PC-3 (cell line): ENCODE measurements at regions not wholly inside any gene's neighbourhood (a gene's known extent, or its start where the extent isn't known, plus 50 kb on each side); places are given as distances from the start of the nearest gene placed in this dataset.

Experiments used
- ATAC-seq: fragments of 200-7000 bp; cut with Tn5 transposase; 2 replicates; pipeline ENCODE4 v1.9.1; 2020; ENCODE audit warnings: mild to moderate bottlenecking, moderate library complexity
- BruUV-seq: library from RNA; stranded (reverse); fragments of 400-500 nt; replicated peaks from 2 replicates; lab custom pipeline; 2021; lab: Mats Ljungman, UMichigan
- CTCF ChIA-PET: fragments of 300-600 bp; sonication (Branson Sonifier 250); formaldehyde crosslinking; loops from one replicate; lab custom pipeline; 2022; ENCODE audit warnings: antibody characterized with exemption; lab: Charles Lee
- POLR2A ChIA-PET: fragments of 300-600 bp; sonication (Branson Sonifier 250); formaldehyde crosslinking; loops from one replicate; lab custom pipeline; 2022; ENCODE audit warnings: antibody characterized with exemption; ENCODE audit not compliant: unreplicated experiment; lab: Charles Lee
- DNase-seq: peaks from one replicate; pipeline ENCODE4 v3.0.0-alpha.2; 2015
- H2AFZ ChIP-seq: fragments of 300-600 bp; sonication (generic); 2 replicates; pipeline ENCODE4 v1.6.0; 2016; ENCODE audit warnings: antibody characterized with exemption, low read length
- H3F3A ChIP-seq: fragments of 300-600 bp; sonication (generic); one replicate; pipeline ENCODE4 v1.6.0; 2017; ENCODE audit warnings: antibody characterized with exemption, low read length, control low read depth, mild to moderate bottlenecking; ENCODE audit not compliant: unreplicated experiment
- H3K27ac ChIP-seq: fragments of 300-600 bp; sonication (generic); 2 replicates; pipeline ENCODE4 v1.5.1; 2016; ENCODE audit warnings: mild to moderate bottlenecking, low read length
- H3K27me3 ChIP-seq: fragments of 300-600 bp; sonication (generic); 2 replicates; pipeline ENCODE4 v1.6.1; 2016; ENCODE audit warnings: low read length, mixed read lengths
- H3K36me3 ChIP-seq: fragments of 300-600 bp; sonication (generic); 2 replicates; pipeline ENCODE4 v1.6.1; 2016; ENCODE audit warnings: low read depth, mixed run types, low read length, mixed read lengths
- H3K4me1 ChIP-seq: fragments of 300-600 bp; sonication (generic); 2 replicates; pipeline ENCODE4 v1.5.1; 2016; ENCODE audit warnings: low read length; ENCODE audit not compliant: insufficient read depth
- H3K4me2 ChIP-seq: fragments of 300-600 bp; sonication (generic); 2 replicates; pipeline ENCODE4 v1.6.0; 2016; ENCODE audit warnings: low read length
- H3K4me3 ChIP-seq: fragments of 300-600 bp; sonication (generic); 2 replicates; pipeline ENCODE4 v1.5.1; 2016; ENCODE audit warnings: mild to moderate bottlenecking, low read length, mixed read lengths
- H3K79me2 ChIP-seq: fragments of 300-600 bp; sonication (generic); 2 replicates; pipeline ENCODE4 v1.6.1; 2017; ENCODE audit warnings: low read length, mixed read lengths
- H3K9ac ChIP-seq: fragments of 300-600 bp; sonication (generic); 2 replicates; pipeline ENCODE4 v1.6.0; 2016; ENCODE audit warnings: mild to moderate bottlenecking, low read length
- H3K9me2 ChIP-seq: fragments of 300-600 bp; sonication (generic); replicated peaks from 2 replicates; pipeline ENCODE4 v1.6.1; 2016; ENCODE audit warnings: mixed run types, low read length, mixed read lengths
- H3K9me3 ChIP-seq: fragments of 300-600 bp; sonication (generic); 2 replicates; pipeline ENCODE4 v1.6.1; 2016; ENCODE audit warnings: low read length, mixed read lengths
- H4K20me1 ChIP-seq: fragments of 300-600 bp; sonication (generic); 2 replicates; pipeline ENCODE4 v1.6.1; 2016; ENCODE audit warnings: low read length, mixed read lengths
- CTCF ChIP-seq: fragments of 300-600 bp; sonication (generic); conservative IDR thresholded peaks from 2 replicates; pipeline ENCODE4 v1.5.1; 2017; ENCODE audit warnings: antibody characterized with exemption, low read depth, mild to moderate bottlenecking, low read length
- EZH2 ChIP-seq: fragments of 300-600 bp; sonication (generic); IDR thresholded peaks from one replicate; pipeline ENCODE4 v1.6.1; 2017; ENCODE audit warnings: antibody characterized with exemption, mild to moderate bottlenecking, low read length; ENCODE audit not compliant: unreplicated experiment
- EZH2phosphoT487 ChIP-seq: fragments of 300-600 bp; sonication (generic); IDR thresholded peaks from 2 replicates; pipeline ENCODE4 v1.6.1; 2018; ENCODE audit warnings: mild to moderate bottlenecking, antibody characterized with exemption, low read length, borderline replicate concordance
- intact Hi-C: fragments of 100-400 bp; cut with micrococcal nuclease; formaldehyde crosslinking; loops from 2 replicates; pipeline ENCODE4 v1.9.0; 2023

DNA sequence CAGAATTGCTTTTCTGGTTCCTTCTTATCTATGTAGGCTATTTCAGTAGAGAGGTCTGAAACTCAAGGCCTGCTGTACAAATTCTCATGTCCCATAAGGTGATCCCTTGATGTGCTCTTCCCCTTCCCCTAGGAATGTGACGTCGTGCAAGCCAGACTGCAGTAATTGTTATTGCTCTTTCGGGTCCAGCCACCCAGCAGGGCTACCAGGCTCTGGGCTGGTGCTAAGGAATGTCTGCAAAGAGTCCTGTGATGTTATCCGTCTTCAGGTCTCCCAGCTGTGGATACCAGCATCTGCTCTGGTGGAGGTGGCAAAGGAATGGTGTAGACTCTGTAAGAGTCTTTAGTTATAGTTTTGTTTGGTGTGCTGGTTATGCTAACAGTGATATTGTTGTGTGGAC is 378.7 kb downstream of the C4orf33 start:
- BruUV-seq = no TSS peak
- Histone ChIP-seq H3K27ac (no peak overlapping the region), H3K4me2 (no peak overlapping the region), H4K20me1 (no peaks in the 10 kb centered on the region), H3K9me3 (no peaks in the 10 kb centered on the region), H3K4me3 (no peak overlapping the region), H3K79me2 (no peaks in the 10 kb centered on the region), H3K9ac (no peak overlapping the region), H3K4me1 (no peaks in the 10 kb centered on the region), H3K9me2 (no peaks in the 10 kb centered on the region), H3K36me3 (no peaks in the 10 kb centered on the region), H3K27me3 (no peaks in the 10 kb centered on the region), H2AFZ (no peak overlapping the region), H3F3A (no peaks in the 10 kb centered on the region)
- DNase-seq = no peak
- no peak for ATAC-seq
- ChIA-PET POLR2A (no interaction called here), CTCF (no interaction called here)
- TF ChIP-seq CTCF (no peak), EZH2phosphoT487 (no peak), EZH2 (no peak)
- intact Hi-C loops = no loop called here

GRCh38 chr4:129481107-129481506 is 385.2 kb downstream of the C4orf33 start:
- no peak for DNase-seq
- H3K79me2 ChIP-seq = no peaks in the 10 kb centered on the region
- ATAC-seq = no peak
- H3K9me3 ChIP-seq = no peaks in the 10 kb centered on the region
- H3K27me3 ChIP-seq = no peaks in the 10 kb centered on the region
- H3F3A ChIP-seq = no peaks in the 10 kb centered on the region
- no peaks in the 10 kb centered on the region for H3K9me2 ChIP-seq
- no peaks in the 10 kb centered on the region for H3K4me1 ChIP-seq
- H3K4me3 ChIP-seq = no peak overlapping the region
- no peaks in the 10 kb centered on the region for H3K36me3 ChIP-seq
- H2AFZ ChIP-seq = no peak overlapping the region
- no peak overlapping the region for H3K27ac ChIP-seq
- no peak for TF ChIP-seq EZH2
- no peak for TF ChIP-seq CTCF
- no peak for TF ChIP-seq EZH2phosphoT487
- intact Hi-C loops = no loop called here
- CTCF ChIA-PET = no interaction called here
- no peak overlapping the region for H3K9ac ChIP-seq
- BruUV-seq = no TSS peak
- no peaks in the 10 kb centered on the region for H4K20me1 ChIP-seq
- no peak overlapping the region for H3K4me2 ChIP-seq
- POLR2A ChIA-PET = no interaction called here

- H3K4me1 ChIP-seq = peaks cover 6% of the 10 kb centered on the region; the same call in 1 of the 2 replicates
- ATAC-seq (no peak), DNase-seq (no peak)
- no peak overlapping the region for H2AFZ ChIP-seq
- H3K27ac ChIP-seq = no peak overlapping the region
- no peak overlapping the region for H3K4me2 ChIP-seq
- CTCF ChIA-PET = no interaction called here
- H4K20me1 ChIP-seq = no peaks in the 10 kb centered on the region
- H3F3A ChIP-seq = no peaks in the 10 kb centered on the region
- H3K4me3 ChIP-seq = no peak overlapping the region
- H3K9me3 ChIP-seq = no peaks in the 10 kb centered on the region
- no peak overlapping the region for H3K9ac ChIP-seq
- H3K36me3 ChIP-seq = no peaks in the 10 kb centered on the region
- TF ChIP-seq CTCF (no peak), EZH2phosphoT487 (no peak), EZH2 (no peak)
- BruUV-seq = no TSS peak
- H3K9me2 ChIP-seq = no peaks in the 10 kb centered on the region
- POLR2A ChIA-PET = no interaction called here
- no peaks in the 10 kb centered on the region for H3K79me2 ChIP-seq
- H3K27me3 ChIP-seq = no peaks in the 10 kb centered on the region
- intact Hi-C loops = no loop called here
Measured at GRCh38 chr4:129488427-129488826, 392.5 kb downstream of the C4orf33 start.
